Suprapubic skin (tissue), 4 donors: ENCODE measurements at regions not wholly inside any gene's neighbourhood (a gene's known extent, or its start where the extent isn't known, plus 50 kb on each side); places are given as distances from the start of the nearest gene placed in this dataset.

ENCODE experiments used
- DNase-seq, 2 donors: peaks; one replicate each; pipeline ENCODE4 v3.0.0-alpha.2; 2019; ENCODE audit warnings: low spot score in 2 of 2
- H3K27ac ChIP-seq: fragments of 200-600 bp; sonication (generic); one replicate; pipeline ENCODE4 v1.5.1; 2019
- H3K27me3 ChIP-seq: fragments of 200-600 bp; sonication (generic); one replicate; pipeline ENCODE4 v1.5.1; 2019
- H3K36me3 ChIP-seq: fragments of 200-600 bp; sonication (generic); one replicate; pipeline ENCODE4 v1.5.1; 2019
- H3K4me1 ChIP-seq: fragments of 200-600 bp; sonication (generic); one replicate; pipeline ENCODE4 v1.5.1; 2019
- H3K4me3 ChIP-seq: fragments of 200-600 bp; sonication (generic); one replicate; pipeline ENCODE4 v1.5.1; 2019; ENCODE audit warnings: mild to moderate bottlenecking
- H3K9me3 ChIP-seq: fragments of 200-600 bp; sonication (generic); one replicate; pipeline ENCODE4 v1.5.1; 2019
- CTCF ChIP-seq, 2 donors: fragments of 200-600 bp in 1 of 2; fragments of 450-650 bp in 1 of 2; sonication (generic) in 1 of 2; IDR thresholded peaks; one replicate each; pipeline ENCODE4 v1.5.1; 2016 to 2019; ENCODE audit warnings: antibody characterized with exemption in 2 of 2, mild to moderate bottlenecking in 1 of 2, moderate library complexity in 1 of 2
- EP300 ChIP-seq: sonication (generic); formaldehyde crosslinking; IDR thresholded peaks from one replicate; pipeline ENCODE4 v1.6.1; 2017; ENCODE audit warnings: antibody characterized with exemption
- POLR2A ChIP-seq, 2 donors: fragments of 450-650 bp; IDR thresholded peaks; one replicate each; pipeline ENCODE4 v1.6.1; 2017; ENCODE audit warnings: antibody characterized with exemption in 2 of 2, mild to moderate bottlenecking in 2 of 2, moderate library complexity in 2 of 2
- POLR2AphosphoS5 ChIP-seq, 3 donors: sonication (generic); formaldehyde crosslinking; IDR thresholded peaks; one replicate each; pipeline ENCODE4 v1.6.1; 2017; ENCODE audit warnings: antibody characterized with exemption in 3 of 3
- WGBS: methylation state at CpG from one replicate; pipeline ENCODE4 v1.1.5; 2018; 5-methylcytosine and 5-hydroxymethylcytosine counted together

- DNase-seq: no peak
- Histone ChIP-seq H3K36me3 (no peaks in the 10 kb centered on the region), H3K27ac (no peak overlapping the region), H3K9me3 (no peaks in the 10 kb centered on the region), H3K27me3 (no peaks in the 10 kb centered on the region), H3K4me1 (no peaks in the 10 kb centered on the region), H3K4me3 (no peak overlapping the region)
- no peak for TF ChIP-seq EP300
- WGBS: 83% methylated on average over 11 of the region's 11 CpGs
Measured at GRCh38 chr6:8831366-8832152, 396.2 kb upstream of the SLC35B3 start.

GRCh38 chr6:8830794-8831193, 395.4 kb upstream of the SLC35B3 start:
- TF ChIP-seq POLR2AphosphoS5 (IDR thresholded peaks at IDR 0.05) (no peak), EP300 (no peak), CTCF (IDR thresholded peaks at IDR 0.05) (no peak), POLR2A (IDR thresholded peaks at IDR 0.05) (no peak)
- no peak for DNase-seq
- Histone ChIP-seq H3K9me3 (no peaks in the 10 kb centered on the region), H3K27me3 (no peaks in the 10 kb centered on the region), H3K36me3 (no peaks in the 10 kb centered on the region), H3K4me3 (no peak overlapping the region), H3K27ac (no peak overlapping the region), H3K4me1 (no peaks in the 10 kb centered on the region)
- WGBS: 74% methylated on average over 1 of the region's 1 CpG

GRCh38 chr6:8829796-8830195, 394.5 kb upstream of the SLC35B3 start:
- no peaks in the 10 kb centered on the region for H3K36me3 ChIP-seq
- DNase-seq: no peak

GRCh38 chr6:8829296-8829695, 394.0 kb upstream of the SLC35B3 start:
- Histone ChIP-seq H3K4me3 (no peak overlapping the region), H3K9me3 (no peaks in the 10 kb centered on the region), H3K27me3 (no peaks in the 10 kb centered on the region), H3K36me3 (no peaks in the 10 kb centered on the region), H3K27ac (no peak overlapping the region), H3K4me1 (no peaks in the 10 kb centered on the region)
- TF ChIP-seq POLR2AphosphoS5 (IDR thresholded peaks at IDR 0.05) (no peak), EP300 (no peak), POLR2A (IDR thresholded peaks at IDR 0.05) (no peak), CTCF (IDR thresholded peaks at IDR 0.05) (no peak)
- no peak for DNase-seq
- 69% methylated on average over 4 of the region's 4 CpGs for WGBS

More at GRCh38 chr6:8829796-8830195, 394.5 kb upstream of the SLC35B3 start:
- Histone ChIP-seq H3K27ac (no peak overlapping the region), H3K9me3 (no peaks in the 10 kb centered on the region), H3K4me3 (no peak overlapping the region), H3K4me1 (no peaks in the 10 kb centered on the region), H3K27me3 (no peaks in the 10 kb centered on the region)
- TF ChIP-seq EP300: no peak
- no peak for TF ChIP-seq POLR2A (IDR thresholded peaks at IDR 0.05)
- TF ChIP-seq POLR2AphosphoS5 (IDR thresholded peaks at IDR 0.05): no peak
- no peak for TF ChIP-seq CTCF (IDR thresholded peaks at IDR 0.05)
- 58% methylated on average over 5 of the region's 5 CpGs for WGBS

- TF ChIP-seq POLR2AphosphoS5 (IDR thresholded peaks at IDR 0.05) (no peak), CTCF (IDR thresholded peaks at IDR 0.05) (no peak), POLR2A (IDR thresholded peaks at IDR 0.05) (no peak)
- Histone ChIP-seq H3K27ac (no peak overlapping the region), H3K4me1 (no peaks in the 10 kb centered on the region), H3K9me3 (no peaks in the 10 kb centered on the region), H3K36me3 (no peaks in the 10 kb centered on the region), H3K4me3 (no peak overlapping the region), H3K27me3 (no peaks in the 10 kb centered on the region)
- no peak for DNase-seq
- WGBS: 75% methylated on average over 4 of the region's 4 CpGs
Measured at GRCh38 chr6:8828376-8828775, 393.0 kb upstream of the SLC35B3 start.

- H3K9me3 ChIP-seq: no peaks in the 10 kb centered on the region
- no peaks in the 10 kb centered on the region for H3K36me3 ChIP-seq
- no peak overlapping the region for H3K4me3 ChIP-seq
- TF ChIP-seq POLR2A (IDR thresholded peaks at IDR 0.05) (no peak), EP300 (no peak)
- DNase-seq: no peak
- H3K27ac ChIP-seq: no peak overlapping the region
- no peaks in the 10 kb centered on the region for H3K4me1 ChIP-seq
- no peaks in the 10 kb centered on the region for H3K27me3 ChIP-seq
Measured at GRCh38 chr6:8825726-8826125, 390.4 kb upstream of the SLC35B3 start.
